ENCODE measurements at regions not wholly inside any gene's neighbourhood (a gene's known extent, or its start where the extent isn't known, plus 50 kb on each side); places are given as distances from the start of the nearest gene placed in this dataset.

GRCh38 chr20:50252701-50253100 lies 62.1 kb downstream of the CEBPB start:
- DNase-seq (ENCODE audit: extremely low spot score): no peak
- Histone ChIP-seq H3K9me3 (no peaks in the 10 kb centered on the region), H3K27ac (replicated peaks in 1 of 4) (no peak overlapping the region), H3K4me3 (no peak overlapping the region), H3K27me3 (no peaks in the 10 kb centered on the region), H3K36me3 (no peaks in the 10 kb centered on the region), H3K4me1 (no peaks in the 10 kb centered on the region)
- intact Hi-C loops (cut with DNase I): no loop called here
- TF ChIP-seq EP300 (IDR thresholded peaks at IDR 0.05) (no peak), POLR2A (IDR thresholded peaks at IDR 0.05; ENCODE audit: low read depth) (no peak), POLR2AphosphoS5 (IDR thresholded peaks at IDR 0.05) (no peak)
- TF ChIP-seq, protein P1, sequence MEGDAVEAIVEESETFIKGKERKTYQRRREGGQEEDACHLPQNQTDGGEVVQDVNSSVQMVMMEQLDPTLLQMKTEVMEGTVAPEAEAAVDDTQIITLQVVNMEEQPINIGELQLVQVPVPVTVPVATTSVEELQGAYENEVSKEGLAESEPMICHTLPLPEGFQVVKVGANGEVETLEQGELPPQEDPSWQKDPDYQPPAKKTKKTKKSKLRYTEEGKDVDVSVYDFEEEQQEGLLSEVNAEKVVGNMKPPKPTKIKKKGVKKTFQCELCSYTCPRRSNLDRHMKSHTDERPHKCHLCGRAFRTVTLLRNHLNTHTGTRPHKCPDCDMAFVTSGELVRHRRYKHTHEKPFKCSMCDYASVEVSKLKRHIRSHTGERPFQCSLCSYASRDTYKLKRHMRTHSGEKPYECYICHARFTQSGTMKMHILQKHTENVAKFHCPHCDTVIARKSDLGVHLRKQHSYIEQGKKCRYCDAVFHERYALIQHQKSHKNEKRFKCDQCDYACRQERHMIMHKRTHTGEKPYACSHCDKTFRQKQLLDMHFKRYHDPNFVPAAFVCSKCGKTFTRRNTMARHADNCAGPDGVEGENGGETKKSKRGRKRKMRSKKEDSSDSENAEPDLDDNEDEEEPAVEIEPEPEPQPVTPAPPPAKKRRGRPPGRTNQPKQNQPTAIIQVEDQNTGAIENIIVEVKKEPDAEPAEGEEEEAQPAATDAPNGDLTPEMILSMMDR (IDR thresholded peaks at IDR 0.05): no peak
- WGBS: 91% methylated on average over 4 of the region's 7 CpGs

- Histone ChIP-seq H3K9me3 (no peaks in the 10 kb centered on the region), H3K4me3 (no peak overlapping the region), H3K4me1 (no peaks in the 10 kb centered on the region), H3K27me3 (no peaks in the 10 kb centered on the region), H3K36me3 (no peaks in the 10 kb centered on the region), H3K27ac (replicated peaks in 1 of 4) (no peak overlapping the region)
- DNase-seq (ENCODE audit: extremely low spot score): no peak
- TF ChIP-seq, protein P1 (IDR thresholded peaks at IDR 0.05): no peak
- no peak for TF ChIP-seq EP300 (IDR thresholded peaks at IDR 0.05)
- TF ChIP-seq POLR2AphosphoS5 (IDR thresholded peaks at IDR 0.05): no peak
- no peak for TF ChIP-seq POLR2A (IDR thresholded peaks at IDR 0.05; ENCODE audit: low read depth)
- WGBS: 89% methylated on average over 10 of the region's 10 CpGs
- intact Hi-C loops (cut with DNase I): no loop called here
Observed at GRCh38 chr20:50253101-50253500, 62.5 kb downstream of the CEBPB start.

GRCh38 chr20:50254466-50255079 lies 63.9 kb downstream of the CEBPB start:
- 81% methylated on average over 11 of the region's 11 CpGs for WGBS
- H3K9me3 ChIP-seq: no peaks in the 10 kb centered on the region
- TF ChIP-seq, protein P1 (IDR thresholded peaks at IDR 0.05): no peak
- no peak for TF ChIP-seq POLR2AphosphoS5 (IDR thresholded peaks at IDR 0.05)
- TF ChIP-seq POLR2A (IDR thresholded peaks at IDR 0.05; ENCODE audit: low read depth): no peak
- TF ChIP-seq EP300 (IDR thresholded peaks at IDR 0.05): no peak
- no peaks in the 10 kb centered on the region for H3K27me3 ChIP-seq
- H3K4me1 ChIP-seq: peaks cover 0 to 3% (median under 1%) of the 10 kb centered on the region in 4 donors
- no peaks in the 10 kb centered on the region for H3K36me3 ChIP-seq
- intact Hi-C loops (cut with DNase I): no loop called here
- no peak overlapping the region for H3K4me3 ChIP-seq
- H3K27ac ChIP-seq (replicated peaks in 1 of 4): no peak overlapping the region
- no peak for DNase-seq (ENCODE audit: extremely low spot score)

DNA sequence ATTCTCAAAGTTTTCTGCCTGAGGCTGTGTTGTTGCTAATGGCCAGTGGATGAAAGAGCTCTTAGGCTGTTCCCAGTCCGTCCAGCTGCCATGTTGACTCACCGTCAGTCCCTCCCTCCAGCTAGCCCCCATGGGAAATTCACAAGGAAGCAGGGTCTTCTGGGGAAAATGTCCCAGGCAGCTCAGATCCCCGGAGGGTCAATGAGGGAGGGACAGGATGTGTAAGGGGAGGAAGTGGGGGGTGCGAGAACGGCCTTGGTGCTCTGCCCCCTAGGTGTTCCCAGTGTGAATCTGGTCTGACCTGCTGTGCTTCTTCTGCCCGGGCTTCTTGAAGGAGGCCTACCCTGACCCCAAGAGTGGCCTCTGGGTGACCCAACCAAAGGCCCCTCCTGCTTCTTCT lies 65.9 kb downstream of the CEBPB start:
- Histone ChIP-seq H3K4me1 (peaks cover 0 to 15% (median 9%) of the 10 kb centered on the region in 4 donors), H3K9me3 (no peaks in the 10 kb centered on the region), H3K4me3 (no peak overlapping the region), H3K27ac (replicated peaks in 1 of 4) (no peak overlapping the region), H3K36me3 (no peaks in the 10 kb centered on the region), H3K27me3 (no peaks in the 10 kb centered on the region)
- 61% methylated on average over 6 of the region's 6 CpGs for WGBS
- TF ChIP-seq, protein P1 (IDR thresholded peaks at IDR 0.05): no peak
- no peak for TF ChIP-seq POLR2A (IDR thresholded peaks at IDR 0.05; ENCODE audit: low read depth)
- TF ChIP-seq EP300 (IDR thresholded peaks at IDR 0.05): no peak
- no peak for TF ChIP-seq POLR2AphosphoS5 (IDR thresholded peaks at IDR 0.05)
- intact Hi-C loops (cut with DNase I): no loop called here
- DNase-seq (ENCODE audit: extremely low spot score): no peak

- TF ChIP-seq, protein P1 (IDR thresholded peaks at IDR 0.05): no peak
- no peak for TF ChIP-seq POLR2AphosphoS5 (IDR thresholded peaks at IDR 0.05)
- TF ChIP-seq POLR2A (IDR thresholded peaks at IDR 0.05; ENCODE audit: low read depth): no peak
- TF ChIP-seq EP300 (IDR thresholded peaks at IDR 0.05): no peak
- Histone ChIP-seq H3K4me1 (peaks cover 0 to 15% (median 9%) of the 10 kb centered on the region in 4 donors), H3K36me3 (no peaks in the 10 kb centered on the region), H3K27me3 (no peaks in the 10 kb centered on the region), H3K4me3 (no peak overlapping the region), H3K27ac (replicated peaks in 1 of 4) (no peak overlapping the region), H3K9me3 (no peaks in the 10 kb centered on the region)
- WGBS: 98% methylated on average over 8 of the region's 8 CpGs
- DNase-seq (ENCODE audit: extremely low spot score): no peak
- intact Hi-C loops (cut with DNase I): no loop called here
Observed at GRCh38 chr20:50257860-50258259, 67.2 kb downstream of the CEBPB start.

All from esophagus muscularis mucosa (tissue), 4 donors.